Body of pancreas (tissue), 4 donors: ENCODE measurements at regions not wholly inside any gene's neighbourhood (a gene's known extent, or its start where the extent isn't known, plus 50 kb on each side); places are given as distances from the start of the nearest gene placed in this dataset.

Experiments used
- POLR2A ChIP-seq, 3 donors: fragments of 450-650 bp; IDR thresholded peaks; one replicate each; pipeline ENCODE4 v1.6.1; 2016; ENCODE audit warnings: antibody characterized with exemption in 3 of 3, mild to moderate bottlenecking in 2 of 3
- TF ChIP-seq, protein P1 (sequence below), 7 experiments: fragments of 450-650 bp in 4 of 7; fragments of 200-600 bp in 3 of 7; sonication (generic) in 3 of 7; IDR thresholded peaks; one replicate each; pipeline ENCODE4 v1.5.1; 2016 to 2019; ENCODE audit warnings: antibody characterized with exemption in 7 of 7

DNA sequence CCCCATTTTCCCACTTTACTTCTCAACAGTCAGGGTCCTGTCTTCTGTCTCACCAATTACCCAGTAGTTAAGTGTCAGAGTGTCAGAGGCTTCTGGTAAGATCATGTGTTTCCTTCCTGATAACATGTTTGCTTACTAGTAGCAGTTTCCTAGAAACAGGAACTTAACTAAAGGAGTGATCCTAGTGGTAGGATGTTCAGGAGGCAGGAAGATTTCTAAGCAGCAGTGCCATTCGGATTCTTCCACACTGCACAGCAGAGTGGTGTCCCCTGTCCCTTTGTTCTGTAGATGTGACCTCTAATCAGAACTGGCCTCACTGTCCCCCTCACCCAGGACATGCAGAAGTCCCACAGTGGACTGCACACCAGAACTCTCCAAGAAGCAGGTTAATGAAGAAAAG is 221.8 kb upstream of the OSR1 start:
- TF ChIP-seq POLR2A (IDR thresholded peaks at IDR 0.05) = no peak
- TF ChIP-seq, protein P1, sequence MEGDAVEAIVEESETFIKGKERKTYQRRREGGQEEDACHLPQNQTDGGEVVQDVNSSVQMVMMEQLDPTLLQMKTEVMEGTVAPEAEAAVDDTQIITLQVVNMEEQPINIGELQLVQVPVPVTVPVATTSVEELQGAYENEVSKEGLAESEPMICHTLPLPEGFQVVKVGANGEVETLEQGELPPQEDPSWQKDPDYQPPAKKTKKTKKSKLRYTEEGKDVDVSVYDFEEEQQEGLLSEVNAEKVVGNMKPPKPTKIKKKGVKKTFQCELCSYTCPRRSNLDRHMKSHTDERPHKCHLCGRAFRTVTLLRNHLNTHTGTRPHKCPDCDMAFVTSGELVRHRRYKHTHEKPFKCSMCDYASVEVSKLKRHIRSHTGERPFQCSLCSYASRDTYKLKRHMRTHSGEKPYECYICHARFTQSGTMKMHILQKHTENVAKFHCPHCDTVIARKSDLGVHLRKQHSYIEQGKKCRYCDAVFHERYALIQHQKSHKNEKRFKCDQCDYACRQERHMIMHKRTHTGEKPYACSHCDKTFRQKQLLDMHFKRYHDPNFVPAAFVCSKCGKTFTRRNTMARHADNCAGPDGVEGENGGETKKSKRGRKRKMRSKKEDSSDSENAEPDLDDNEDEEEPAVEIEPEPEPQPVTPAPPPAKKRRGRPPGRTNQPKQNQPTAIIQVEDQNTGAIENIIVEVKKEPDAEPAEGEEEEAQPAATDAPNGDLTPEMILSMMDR (IDR thresholded peaks at IDR 0.05) = no peak
